IPS DF 6.9 (cell line): ENCODE measurements at regions not wholly inside any gene's neighbourhood (a gene's known extent, or its start where the extent isn't known, plus 50 kb on each side); places are given as distances from the start of the nearest gene placed in this dataset.

Source experiments
- DNase-seq: peaks from one replicate; pipeline ENCODE4 v3.0.0-alpha.2; 2013; ENCODE audit warnings: low read depth, low spot score
- H3K27ac ChIP-seq: one replicate; pipeline ENCODE4 v1.5.1; 2013; ENCODE audit warnings: low read length, control low read depth
- H3K27me3 ChIP-seq: 2 replicates; pipeline ENCODE4 v1.6.1; 2013; ENCODE audit warnings: mild to moderate bottlenecking, low read length; ENCODE audit not compliant: control insufficient read depth, insufficient read depth
- H3K36me3 ChIP-seq: 2 replicates; pipeline ENCODE4 v1.6.1; 2013; ENCODE audit warnings: low read length; ENCODE audit not compliant: control insufficient read depth, insufficient read depth
- H3K4me1 ChIP-seq: 2 replicates; pipeline ENCODE4 v1.6.1; 2013; ENCODE audit warnings: low read length; ENCODE audit not compliant: control insufficient read depth, insufficient read depth
- H3K4me3 ChIP-seq: 2 replicates; pipeline ENCODE4 v1.5.1; 2013; ENCODE audit warnings: mild to moderate bottlenecking, low read length
- H3K9me3 ChIP-seq: 2 replicates; pipeline ENCODE4 v1.6.1; 2013; ENCODE audit warnings: low read length, inconsistent platforms; ENCODE audit not compliant: control insufficient read depth, insufficient read depth
- WGBS: extraction: QIAGEN DNeasy Blood & Tissue Kit; methylation state at CpG from one replicate; pipeline ENCODE4 v1.1.7; 2013; ENCODE audit warnings: mixed read lengths, missing lambda C conversion rate; ENCODE audit not compliant: insufficient read length, insufficient coverage; 5-methylcytosine and 5-hydroxymethylcytosine counted together

GRCh38 chr6:2505624-2506023 is 245.1 kb downstream of the MYLK4 start:
- no peak for DNase-seq
- no peak overlapping the region for H3K4me3 ChIP-seq
- H3K9me3 ChIP-seq: no peaks in the 10 kb centered on the region
- WGBS: no CpG with 5 or more reads among the region's 9 CpGs
- no peaks in the 10 kb centered on the region for H3K4me1 ChIP-seq
- no peaks in the 10 kb centered on the region for H3K27me3 ChIP-seq
- H3K36me3 ChIP-seq: no peaks in the 10 kb centered on the region
- no peak overlapping the region for H3K27ac ChIP-seq

DNA sequence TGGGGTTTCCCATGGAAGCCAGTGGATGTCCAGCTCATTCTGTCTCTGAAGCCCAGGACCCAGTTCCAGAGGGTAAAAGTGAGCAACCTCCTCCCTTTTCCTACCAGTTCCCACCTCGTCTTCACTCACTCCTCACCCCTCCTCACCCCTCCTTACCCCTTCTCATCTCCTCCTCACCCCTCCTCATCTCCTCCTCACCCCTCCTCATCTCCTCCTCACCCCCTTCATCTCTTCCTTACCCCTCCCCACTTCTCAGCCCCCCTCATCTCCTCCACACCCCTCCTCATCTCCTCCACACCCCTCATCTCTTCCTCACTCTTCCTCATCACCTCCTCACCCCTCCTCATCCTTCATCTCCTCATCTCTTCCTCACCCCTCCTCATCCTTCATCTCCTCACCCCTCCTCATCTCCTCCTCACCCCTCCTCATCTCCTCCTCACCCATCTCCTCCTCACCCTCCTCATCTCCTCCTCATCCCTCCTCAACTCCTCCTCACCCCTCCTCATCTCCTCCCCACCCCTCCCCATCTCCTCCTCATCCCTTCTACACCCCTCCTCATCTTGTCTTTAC is 246.1 kb downstream of the MYLK4 start:
- DNase-seq: no peak
- Histone ChIP-seq H3K27ac (no peak overlapping the region), H3K36me3 (no peaks in the 10 kb centered on the region), H3K4me1 (no peaks in the 10 kb centered on the region), H3K4me3 (no peak overlapping the region), H3K9me3 (no peaks in the 10 kb centered on the region), H3K27me3 (no peaks in the 10 kb centered on the region)
- WGBS: 100% methylated on average over 1 of the region's 1 CpG

GRCh38 chr6:2503816-2504494 is 246.8 kb downstream of the MYLK4 start:
- no peak for DNase-seq
- no peak overlapping the region for H3K27ac ChIP-seq
- no CpG with 5 or more reads among the region's 5 CpGs for WGBS

DNA sequence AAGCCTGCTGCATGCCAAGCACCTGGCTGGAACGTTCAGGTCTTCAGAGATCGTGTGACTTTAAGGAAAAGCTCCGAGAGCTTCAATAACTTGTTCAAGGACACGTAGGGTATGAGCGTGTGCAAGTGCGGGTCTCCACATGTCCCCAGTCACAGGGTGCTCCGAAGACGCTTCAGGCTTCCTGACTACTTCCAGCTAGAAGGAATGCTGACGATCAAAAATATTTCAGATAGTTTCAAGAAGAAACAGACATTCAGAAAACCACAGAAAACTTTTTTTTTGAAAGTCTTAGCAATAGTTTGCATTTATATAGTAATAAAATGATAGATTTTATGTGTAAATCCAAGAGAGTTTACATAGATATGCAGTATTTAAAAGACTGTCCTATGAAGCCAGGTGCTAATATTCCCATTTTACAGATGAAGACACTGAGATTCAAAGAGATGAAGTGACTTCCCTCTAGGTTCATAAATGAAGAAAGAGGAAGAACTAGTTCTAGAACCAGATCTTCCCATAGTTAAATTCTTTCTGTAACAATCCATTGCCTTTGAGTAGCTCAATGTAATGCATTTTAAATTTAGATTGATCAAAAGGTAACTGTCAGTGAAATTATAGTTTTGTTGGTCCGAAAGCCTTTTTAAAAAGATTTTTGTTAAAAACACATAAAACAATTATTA is 247.6 kb downstream of the MYLK4 start:
- DNase-seq: no peak
- WGBS: no CpG with 5 or more reads among the region's 10 CpGs

More at GRCh38 chr6:2503816-2504494, 246.8 kb downstream of the MYLK4 start:
- no peak overlapping the region for H3K4me3 ChIP-seq
- H3K4me1 ChIP-seq: no peaks in the 10 kb centered on the region
- H3K9me3 ChIP-seq: no peaks in the 10 kb centered on the region
- no peaks in the 10 kb centered on the region for H3K27me3 ChIP-seq
- H3K36me3 ChIP-seq: no peaks in the 10 kb centered on the region

DNA sequence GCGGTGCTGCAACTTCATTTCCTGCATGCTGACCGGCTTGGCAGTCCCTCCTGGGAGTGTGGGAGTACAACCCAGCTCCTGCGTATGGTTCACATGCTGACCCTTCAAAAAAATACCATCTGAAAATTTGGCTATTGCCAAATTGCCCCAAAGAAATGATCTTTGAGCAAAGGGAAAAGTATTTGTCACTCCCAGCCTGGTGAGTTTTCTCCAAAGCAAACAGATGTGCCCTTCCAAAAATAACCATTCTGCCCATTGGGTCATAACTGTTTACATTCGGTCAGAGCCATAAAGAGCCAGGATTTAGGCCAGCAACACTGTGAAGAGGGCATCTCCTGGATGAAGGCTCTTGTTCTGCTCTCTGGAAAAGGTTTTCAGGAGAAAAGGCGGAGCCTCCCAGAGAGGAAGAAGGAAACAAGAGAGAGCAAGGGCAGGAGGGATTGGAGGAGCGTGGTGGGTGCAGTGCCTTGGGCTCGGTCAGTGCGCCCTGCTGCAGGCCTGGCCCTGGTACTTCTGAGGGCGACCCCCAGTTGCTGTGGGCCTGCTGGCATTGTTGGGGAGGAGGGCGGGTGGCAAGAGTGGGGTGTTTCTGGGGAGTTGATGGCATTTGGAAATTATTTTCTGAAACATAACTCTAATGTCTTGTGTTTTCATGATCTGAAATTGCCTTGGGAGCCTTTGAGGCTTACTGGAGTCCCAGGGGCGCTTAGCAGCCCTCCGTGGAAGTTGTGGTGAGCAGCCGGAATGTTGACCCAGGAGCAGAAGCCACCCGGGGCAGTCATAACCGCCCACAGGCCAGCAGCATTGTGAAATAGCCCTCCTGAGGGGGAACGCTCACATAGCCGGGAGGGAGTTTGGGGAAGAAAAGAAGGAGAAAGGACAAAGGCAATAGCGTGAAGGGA is 248.4 kb downstream of the MYLK4 start:
- Histone ChIP-seq H3K4me1 (no peaks in the 10 kb centered on the region), H3K4me3 (no peak overlapping the region), H3K27me3 (no peaks in the 10 kb centered on the region), H3K9me3 (no peaks in the 10 kb centered on the region), H3K27ac (no peak overlapping the region), H3K36me3 (no peaks in the 10 kb centered on the region)
- no peak for DNase-seq
- no CpG with 5 or more reads among the region's 18 CpGs for WGBS

More for the DNA sequence above, 247.6 kb downstream of the MYLK4 start:
- H3K4me1 ChIP-seq: no peaks in the 10 kb centered on the region
- H3K27me3 ChIP-seq: no peaks in the 10 kb centered on the region
- no peak overlapping the region for H3K4me3 ChIP-seq
- no peaks in the 10 kb centered on the region for H3K36me3 ChIP-seq
- no peaks in the 10 kb centered on the region for H3K9me3 ChIP-seq
- H3K27ac ChIP-seq: no peak overlapping the region

GRCh38 chr6:2497922-2498623 is 252.6 kb downstream of the MYLK4 start:
- no peak overlapping the region for H3K27ac ChIP-seq
- H3K9me3 ChIP-seq: no peaks in the 10 kb centered on the region
- H3K36me3 ChIP-seq: no peaks in the 10 kb centered on the region
- DNase-seq: no peak
- H3K27me3 ChIP-seq: no peaks in the 10 kb centered on the region
- H3K4me3 ChIP-seq: no peak overlapping the region
- no CpG with 5 or more reads among the region's 11 CpGs for WGBS
- no peaks in the 10 kb centered on the region for H3K4me1 ChIP-seq

DNA sequence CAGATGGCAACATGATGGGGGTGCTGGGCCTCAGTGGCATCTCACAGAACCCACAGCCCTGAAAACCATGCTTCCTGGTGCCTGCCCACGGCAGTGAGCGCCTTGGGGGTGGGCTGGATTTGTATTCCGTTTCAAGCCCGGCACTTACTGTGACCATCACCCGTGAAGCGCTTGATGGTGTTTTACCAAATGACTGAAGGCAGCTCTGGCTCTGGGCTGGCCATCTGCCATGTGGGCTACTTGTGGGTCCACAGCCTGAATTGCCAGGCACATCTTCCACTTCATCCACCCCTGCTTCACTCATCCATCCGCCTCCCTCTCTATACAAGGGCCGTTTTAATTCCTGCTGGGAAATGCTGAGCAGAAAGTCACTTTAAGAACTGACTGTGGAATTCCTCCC is 250.9 kb upstream of the GMDS start:
- no peaks in the 10 kb centered on the region for H3K36me3 ChIP-seq
- no CpG with 5 or more reads among the region's 8 CpGs for WGBS
- no peak for DNase-seq

GRCh38 chr6:2492686-2493523 is 247.5 kb upstream of the GMDS start:
- no peak overlapping the region for H3K27ac ChIP-seq
- no peaks in the 10 kb centered on the region for H3K36me3 ChIP-seq
- no CpG with 5 or more reads among the region's 12 CpGs for WGBS
- no peak for DNase-seq
- no peaks in the 10 kb centered on the region for H3K27me3 ChIP-seq
- no peaks in the 10 kb centered on the region for H3K9me3 ChIP-seq
- H3K4me1 ChIP-seq: no peaks in the 10 kb centered on the region
- H3K4me3 ChIP-seq: no peak overlapping the region

More for the DNA sequence above, 250.9 kb upstream of the GMDS start:
- Histone ChIP-seq H3K4me1 (no peaks in the 10 kb centered on the region), H3K27ac (no peak overlapping the region), H3K4me3 (no peak overlapping the region), H3K27me3 (no peaks in the 10 kb centered on the region), H3K9me3 (no peaks in the 10 kb centered on the region)

- Histone ChIP-seq H3K4me1 (no peaks in the 10 kb centered on the region), H3K27ac (no peak overlapping the region), H3K36me3 (no peaks in the 10 kb centered on the region), H3K9me3 (no peaks in the 10 kb centered on the region), H3K27me3 (no peaks in the 10 kb centered on the region), H3K4me3 (no peak overlapping the region)
- no peak for DNase-seq
- WGBS: 100% methylated on average over 8 of the region's 14 CpGs
These were observed 245.7 kb upstream of the GMDS start for GRCh38 chr6:2491137-2491536.
